ENCODE measurements at regions not wholly inside any gene's neighbourhood (a gene's known extent, or its start where the extent isn't known, plus 50 kb on each side); places are given as distances from the start of the nearest gene placed in this dataset.

DNA sequence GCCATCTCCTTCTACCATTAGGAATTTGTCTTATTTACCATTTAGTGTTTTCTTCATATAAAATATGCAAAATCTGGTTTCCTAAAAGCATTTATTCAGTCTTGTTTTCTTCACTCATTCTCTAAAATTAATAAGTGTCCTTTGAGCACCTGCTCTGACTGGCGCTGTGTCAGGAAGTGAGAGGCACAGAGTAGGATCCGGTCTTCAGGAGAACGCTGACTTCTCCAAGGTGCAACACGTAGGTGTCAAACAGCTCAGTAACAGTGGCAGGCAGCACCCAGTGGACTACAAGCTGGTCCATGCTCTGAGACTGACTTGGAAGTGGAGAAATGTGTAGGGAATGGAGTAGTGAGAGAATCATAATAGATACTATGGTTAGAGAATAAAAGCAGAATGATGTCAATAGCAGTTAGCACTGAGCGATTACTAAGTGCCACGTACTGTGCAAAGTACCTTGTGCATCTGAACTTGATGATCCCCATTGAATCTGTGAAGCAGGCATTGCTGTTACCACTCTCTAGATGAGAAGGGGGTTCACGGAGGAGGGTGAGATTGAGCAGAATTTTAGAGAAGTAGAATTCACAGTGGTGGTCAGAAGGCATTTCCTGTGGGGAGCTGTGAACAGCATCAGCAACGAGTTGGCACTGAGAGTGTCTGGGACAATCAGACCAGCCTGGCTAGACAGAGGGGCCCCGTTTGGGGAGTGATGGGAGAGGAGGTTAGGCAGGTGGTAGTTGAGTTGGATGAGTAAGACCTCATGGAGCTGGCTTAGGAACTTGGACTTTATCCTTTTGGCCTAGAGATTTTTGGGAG is 569.8 kb downstream of the QKI start:
- H3K9me3 Mint-ChIP-seq (ENCODE audit: unreplicated experiment): no peaks in the 10 kb centered on the region
- no peaks in the 10 kb centered on the region for H3K9me3 ChIP-seq
- BruUV-seq (replicated peaks): no TSS peak
- no peak overlapping the region for H3K4me3 ChIP-seq (ENCODE audit: low read depth, low read length)
- TF ChIP-seq, protein P1, sequence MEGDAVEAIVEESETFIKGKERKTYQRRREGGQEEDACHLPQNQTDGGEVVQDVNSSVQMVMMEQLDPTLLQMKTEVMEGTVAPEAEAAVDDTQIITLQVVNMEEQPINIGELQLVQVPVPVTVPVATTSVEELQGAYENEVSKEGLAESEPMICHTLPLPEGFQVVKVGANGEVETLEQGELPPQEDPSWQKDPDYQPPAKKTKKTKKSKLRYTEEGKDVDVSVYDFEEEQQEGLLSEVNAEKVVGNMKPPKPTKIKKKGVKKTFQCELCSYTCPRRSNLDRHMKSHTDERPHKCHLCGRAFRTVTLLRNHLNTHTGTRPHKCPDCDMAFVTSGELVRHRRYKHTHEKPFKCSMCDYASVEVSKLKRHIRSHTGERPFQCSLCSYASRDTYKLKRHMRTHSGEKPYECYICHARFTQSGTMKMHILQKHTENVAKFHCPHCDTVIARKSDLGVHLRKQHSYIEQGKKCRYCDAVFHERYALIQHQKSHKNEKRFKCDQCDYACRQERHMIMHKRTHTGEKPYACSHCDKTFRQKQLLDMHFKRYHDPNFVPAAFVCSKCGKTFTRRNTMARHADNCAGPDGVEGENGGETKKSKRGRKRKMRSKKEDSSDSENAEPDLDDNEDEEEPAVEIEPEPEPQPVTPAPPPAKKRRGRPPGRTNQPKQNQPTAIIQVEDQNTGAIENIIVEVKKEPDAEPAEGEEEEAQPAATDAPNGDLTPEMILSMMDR (IDR thresholded peaks at IDR 0.05; ENCODE audit: insufficient read depth in 1 of 2, low read depth in 1 of 2, low read length in 1 of 2, severe bottlenecking in 1 of 2, unreplicated experiment in 1 of 2): no peak
- H3K4me3 Mint-ChIP-seq (ENCODE audit: unreplicated experiment): no peak overlapping the region
- H3K27me3 Mint-ChIP-seq (ENCODE audit: insufficient read depth, unreplicated experiment): peaks cover 2% of the 10 kb centered on the region
- H3K27ac Mint-ChIP-seq (ENCODE audit: unreplicated experiment): no peak overlapping the region
- no peaks in the 10 kb centered on the region for H3K36me3 ChIP-seq (ENCODE audit: control insufficient read depth, insufficient read depth, low read length)
- H3K36me3 Mint-ChIP-seq (ENCODE audit: insufficient read depth, unreplicated experiment): no peaks in the 10 kb centered on the region
- ChIA-PET CTCF (no interaction called here), POLR2A (no interaction called here)
- intact Hi-C loops (cut with micrococcal nuclease; ENCODE audit: unreplicated experiment): no loop called here
- peaks cover 9% of the 10 kb centered on the region for H3K4me1 Mint-ChIP-seq (ENCODE audit: low read depth, unreplicated experiment)
- no peaks in the 10 kb centered on the region for H3K27me3 ChIP-seq (replicated peaks; ENCODE audit: control insufficient read depth, insufficient read depth, low read length)
- peaks cover 14% of the 10 kb centered on the region for H3K4me1 ChIP-seq
- DNase-seq: no peak

DNA sequence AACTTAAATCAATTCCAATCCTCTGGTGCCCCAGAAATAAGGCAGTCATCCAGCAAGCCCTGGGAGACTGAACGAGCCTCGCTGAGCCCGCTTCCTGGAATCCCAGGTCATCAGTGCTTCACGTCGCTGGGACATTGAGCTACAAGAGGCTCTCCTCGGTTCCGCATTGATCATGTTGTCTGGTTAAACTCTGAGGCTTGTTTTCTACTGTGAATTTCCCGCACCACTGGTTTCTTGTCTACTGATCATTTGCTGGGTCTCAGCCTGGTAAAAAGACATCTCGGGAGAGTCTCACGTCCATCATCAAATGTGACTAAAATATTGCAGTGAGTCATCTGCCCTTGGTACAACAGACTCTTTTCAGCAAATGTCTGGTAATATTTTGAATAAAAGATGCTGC is 569.2 kb downstream of the QKI start:
- Mint-ChIP-seq H3K27ac (ENCODE audit: unreplicated experiment) (no peak overlapping the region), H3K36me3 (ENCODE audit: insufficient read depth, unreplicated experiment) (no peaks in the 10 kb centered on the region), H3K9me3 (ENCODE audit: unreplicated experiment) (peaks cover 5% of the 10 kb centered on the region), H3K27me3 (ENCODE audit: insufficient read depth, unreplicated experiment) (peaks cover 2% of the 10 kb centered on the region), H3K4me3 (ENCODE audit: unreplicated experiment) (no peak overlapping the region), H3K4me1 (ENCODE audit: low read depth, unreplicated experiment) (peaks cover 9% of the 10 kb centered on the region)
- POLR2A ChIA-PET: no interaction called here
- H3K27me3 ChIP-seq (replicated peaks; ENCODE audit: control insufficient read depth, insufficient read depth, low read length): no peaks in the 10 kb centered on the region
- no peaks in the 10 kb centered on the region for H3K36me3 ChIP-seq (ENCODE audit: control insufficient read depth, insufficient read depth, low read length)
- intact Hi-C loops (cut with micrococcal nuclease; ENCODE audit: unreplicated experiment): no loop called here
- no peak for DNase-seq
- TF ChIP-seq, protein P1 (IDR thresholded peaks at IDR 0.05; ENCODE audit: insufficient read depth in 1 of 2, low read depth in 1 of 2, low read length in 1 of 2, severe bottlenecking in 1 of 2, unreplicated experiment in 1 of 2): no peak
- H3K9me3 ChIP-seq: no peaks in the 10 kb centered on the region
- H3K4me1 ChIP-seq: peaks cover 14% of the 10 kb centered on the region
- CTCF ChIA-PET: no interaction called here
- no TSS peak for BruUV-seq (replicated peaks)
- H3K4me3 ChIP-seq (ENCODE audit: low read depth, low read length): no peak overlapping the region

DNA sequence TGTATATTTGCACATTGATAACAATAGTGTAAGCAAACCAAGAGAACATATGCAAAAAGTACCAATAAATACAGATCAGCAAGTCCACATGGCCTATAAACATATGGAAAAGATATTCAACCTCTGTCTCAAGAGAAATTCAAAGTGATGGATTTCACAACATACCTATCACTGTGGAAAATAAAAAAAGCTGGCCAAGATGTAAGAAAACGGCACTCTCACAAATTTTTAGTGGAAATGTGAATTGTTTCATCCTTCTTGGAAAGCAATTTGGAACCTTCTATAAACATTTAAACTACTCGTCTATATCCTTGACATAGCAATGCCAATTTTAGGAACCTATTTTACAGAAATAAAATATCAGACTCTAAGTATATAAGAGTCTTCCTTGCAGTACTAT is 559.8 kb downstream of the QKI start:
- Histone ChIP-seq H3K4me1 (no peaks in the 10 kb centered on the region), H3K27me3 (replicated peaks; ENCODE audit: control insufficient read depth, insufficient read depth, low read length) (no peaks in the 10 kb centered on the region), H3K9me3 (no peaks in the 10 kb centered on the region; the same call in 1 of the 2 replicates), H3K4me3 (ENCODE audit: low read depth, low read length) (no peak overlapping the region), H3K36me3 (ENCODE audit: control insufficient read depth, insufficient read depth, low read length) (no peaks in the 10 kb centered on the region)
- ChIA-PET POLR2A (no interaction called here), CTCF (no interaction called here)
- H3K4me3 Mint-ChIP-seq (ENCODE audit: unreplicated experiment): no peak overlapping the region
- no peaks in the 10 kb centered on the region for H3K36me3 Mint-ChIP-seq (ENCODE audit: insufficient read depth, unreplicated experiment)
- no peaks in the 10 kb centered on the region for H3K4me1 Mint-ChIP-seq (ENCODE audit: low read depth, unreplicated experiment)
- no peak for DNase-seq
- H3K27ac Mint-ChIP-seq (ENCODE audit: unreplicated experiment): no peak overlapping the region
- intact Hi-C loops (cut with micrococcal nuclease; ENCODE audit: unreplicated experiment): no loop called here
- peaks cover 8% of the 10 kb centered on the region for H3K9me3 Mint-ChIP-seq (ENCODE audit: unreplicated experiment)
- no TSS peak for BruUV-seq (replicated peaks)
- peaks cover 3% of the 10 kb centered on the region for H3K27me3 Mint-ChIP-seq (ENCODE audit: insufficient read depth, unreplicated experiment)
- TF ChIP-seq, protein P1 (IDR thresholded peaks at IDR 0.05; ENCODE audit: insufficient read depth in 1 of 2, low read depth in 1 of 2, low read length in 1 of 2, severe bottlenecking in 1 of 2, unreplicated experiment in 1 of 2): no peak

All from Caco-2 (cell line).